Heart left ventricle (tissue), 16 donors: ENCODE measurements at regions not wholly inside any gene's neighbourhood (a gene's known extent, or its start where the extent isn't known, plus 50 kb on each side); places are given as distances from the start of the nearest gene placed in this dataset.

Experiments used
- ATAC-seq, 4 donors: fragments of 200-7000 bp; cut with Tn5 transposase; one replicate each; pipeline ENCODE4 v1.9.1; 2020 to 2022; ENCODE audit warnings: moderate library complexity in 4 of 4, mild to moderate bottlenecking in 3 of 4, moderate number of reproducible peaks in 1 of 4
- DNase-seq, 5 donors: peaks; one replicate each; pipeline ENCODE4 v3.0.0-alpha.2; 2020
- H3K27ac ChIP-seq, 12 donors: fragments of 200-600 bp; sonication (generic) in 4 of 12; one replicate each; pipeline versions ENCODE4 v1.5.0 to v1.8.0; 2016 to 2022; ENCODE audit warnings: mild to moderate bottlenecking in 2 of 12
- H3K27me3 ChIP-seq, 9 donors: fragments of 200-600 bp; sonication (generic) in 2 of 9; one replicate each; pipeline versions ENCODE4 v1.5.1 to v1.8.0; 2016 to 2022; ENCODE audit warnings: mild to moderate bottlenecking in 3 of 9
- H3K36me3 ChIP-seq, 9 donors: fragments of 200-600 bp; sonication (generic) in 2 of 9; one replicate each; pipeline versions ENCODE4 v1.5.0 to v1.8.0; 2018 to 2022; ENCODE audit warnings: mild to moderate bottlenecking in 2 of 9
- H3K4me1 ChIP-seq, 12 donors: fragments of 200-600 bp; sonication (generic) in 4 of 12; one replicate each; pipeline versions ENCODE4 v1.5.0 to v1.8.0; 2016 to 2022; ENCODE audit warnings: mild to moderate bottlenecking in 3 of 12
- H3K4me3 ChIP-seq, 12 donors: fragments of 200-600 bp; sonication (generic) in 4 of 12; one replicate each; pipeline versions ENCODE4 v1.5.0 to v1.8.0; 2017 to 2022; ENCODE audit warnings: mild to moderate bottlenecking in 9 of 12, moderate library complexity in 4 of 12
- H3K9me3 ChIP-seq, 12 donors: fragments of 200-600 bp; sonication (generic) in 4 of 12; one replicate each; pipeline versions ENCODE4 v1.5.0 to v1.8.0; 2016 to 2022; ENCODE audit warnings: mild to moderate bottlenecking in 1 of 12
- CTCF ChIP-seq, 12 donors: fragments of 200-600 bp; sonication (generic) in 4 of 12; IDR thresholded peaks; one replicate each; pipeline versions ENCODE4 v1.5.0 to v1.8.0; 2018 to 2022; ENCODE audit warnings: antibody characterized with exemption in 12 of 12, mild to moderate bottlenecking in 5 of 12
- POLR2A ChIP-seq, 2 donors: fragments of 450-650 bp; IDR thresholded peaks; one replicate each; pipeline ENCODE4 v1.6.1; 2017; ENCODE audit warnings: antibody characterized with exemption in 2 of 2, mild to moderate bottlenecking in 2 of 2, moderate library complexity in 2 of 2
- WGBS, 4 donors: extraction: QIAGEN DNeasy Blood & Tissue Kit in 2 of 4; methylation state at CpG; one replicate each; pipeline versions ENCODE4 v1.1.5 to v1.1.7; 2013 to 2018; 5-methylcytosine and 5-hydroxymethylcytosine counted together
- intact Hi-C, 10 donors: fragments of 100-400 bp; cut with DNase I; formaldehyde crosslinking; loops; one replicate each; pipeline versions ENCODE4 v1.11.1 to v1.14.2; 2022
- donor health status: ischemic (EF 13 %, LVEDD 7.1; RV severe dilation, severe dysfunction).
- donor health status: healthy with polysubstance abuse.
- donor health status: DM: no; HTN: yes; CAD: no.
- donor health status: DM: no; HTN: no; CAD: no.
- donor health status: ischemic (EF 25% LVEDD 6.9; RV normal size, moderate dysfunction).
- donor health status: ischemic (EF 25% LVEDD 5.7; RV mildly dilated, moderate dysfunction).
- donor health status: healthy.
- donor health status: DM: yes; HTN: yes; CAD: no.
- donor health status: ischemic (EF 35%, LVEDD 5.7; RV mildly dilated, moderate dysfunction).
- donor health status: nonischemic (EF 11% LVEDD 7.7; RV severe dilation, severe dysfunction).
- donor health status: DM: yes; HTN: yes; CAD: no.
- donor health status: PGD.
- donor health status: ischemic (EF 29% LVEDD 5.4; RV normal size, mild dysfunction).
- donor health status: nonischemic (EF 23%, LVEDD 6.1; RV moderate dilation, normal function).

GRCh38 chr1:217012659-217013058 is 289.4 kb upstream of the ESRRG start:
- intact Hi-C loops: no loop called here
- no peak overlapping the region for H3K27ac ChIP-seq

GRCh38 chr1:217011097-217011496 is 287.9 kb upstream of the ESRRG start:
- no peak for TF ChIP-seq POLR2A (IDR thresholded peaks at IDR 0.05)
- no peak for TF ChIP-seq CTCF (IDR thresholded peaks at IDR 0.05)
- H3K9me3 ChIP-seq: no peaks in the 10 kb centered on the region
- intact Hi-C loops: no loop called here
- DNase-seq (no peak), ATAC-seq (no peak)
- H3K4me3 ChIP-seq: no peak overlapping the region
- no peak overlapping the region for H3K27ac ChIP-seq
- H3K36me3 ChIP-seq: no peaks in the 10 kb centered on the region
- H3K27me3 ChIP-seq: no peaks in the 10 kb centered on the region
- H3K4me1 ChIP-seq: peaks cover 0 to 4% (median 0%) of the 10 kb centered on the region in 12 donors
- WGBS, 4 donors: 78 to 96% (median 89%) methylated on average over 1 of the region's 1 CpG

More at GRCh38 chr1:217012659-217013058, 289.4 kb upstream of the ESRRG start:
- Histone ChIP-seq H3K27me3 (no peaks in the 10 kb centered on the region), H3K4me1 (peaks cover 0 to 8% (median 0%) of the 10 kb centered on the region in 12 donors), H3K4me3 (no peak overlapping the region), H3K36me3 (no peaks in the 10 kb centered on the region), H3K9me3 (no peaks in the 10 kb centered on the region)
- DNase-seq (no peak), ATAC-seq (no peak)
- TF ChIP-seq POLR2A (IDR thresholded peaks at IDR 0.05): no peak
- no peak for TF ChIP-seq CTCF (IDR thresholded peaks at IDR 0.05)

- TF ChIP-seq POLR2A (IDR thresholded peaks at IDR 0.05) (no peak), CTCF (IDR thresholded peaks at IDR 0.05) (no peak)
- Histone ChIP-seq H3K4me3 (no peak overlapping the region), H3K27ac (no peak overlapping the region), H3K9me3 (no peaks in the 10 kb centered on the region), H3K36me3 (no peaks in the 10 kb centered on the region), H3K27me3 (no peaks in the 10 kb centered on the region), H3K4me1 (peaks cover 0 to 4% (median 0%) of the 10 kb centered on the region in 12 donors)
- intact Hi-C loops: no loop called here
- no peak for DNase-seq
- 87 to 95% (median 91%) methylated on average over 2 of the region's 2 CpGs for WGBS, 4 donors
- no peak for ATAC-seq
These were observed 287.0 kb upstream of the ESRRG start for GRCh38 chr1:217010253-217010652.

- no peak for ATAC-seq
- no peaks in the 10 kb centered on the region for H3K27me3 ChIP-seq
- no peaks in the 10 kb centered on the region for H3K36me3 ChIP-seq
- TF ChIP-seq POLR2A (IDR thresholded peaks at IDR 0.05): no peak
- no peak for TF ChIP-seq CTCF (IDR thresholded peaks at IDR 0.05)
- DNase-seq: no peak
- H3K9me3 ChIP-seq: no peaks in the 10 kb centered on the region
- no peak overlapping the region for H3K4me3 ChIP-seq
- H3K4me1 ChIP-seq: peaks cover 0 to 4% (median 0%) of the 10 kb centered on the region in 12 donors
- no peak overlapping the region for H3K27ac ChIP-seq
- intact Hi-C loops: no loop called here
- WGBS, 4 donors: 62 to 78% (median 69%) methylated on average over 1 of the region's 1 CpG
These were observed 286.1 kb upstream of the ESRRG start for GRCh38 chr1:217009376-217009775.
